Panc1 (cell line): ENCODE measurements at regions not wholly inside any gene's neighbourhood (a gene's known extent, or its start where the extent isn't known, plus 50 kb on each side); places are given as distances from the start of the nearest gene placed in this dataset.

Experiments
- CTCF ChIP-seq: fragments of 450-650 bp; IDR thresholded peaks from 2 replicates; pipeline ENCODE4 v1.5.1; 2017; ENCODE audit warnings: mild to moderate bottlenecking
- REST ChIP-seq, 2 experiments: IDR thresholded peaks; 2 replicates each; pipeline ENCODE4 v1.6.1; 2011 to 2012; ENCODE audit warnings: low read depth in 2 of 2, control low read depth in 1 of 2, low read length in 1 of 2, mild to moderate bottlenecking in 1 of 2, moderate library complexity in 1 of 2; ENCODE audit not compliant: insufficient read depth in 1 of 2

DNA sequence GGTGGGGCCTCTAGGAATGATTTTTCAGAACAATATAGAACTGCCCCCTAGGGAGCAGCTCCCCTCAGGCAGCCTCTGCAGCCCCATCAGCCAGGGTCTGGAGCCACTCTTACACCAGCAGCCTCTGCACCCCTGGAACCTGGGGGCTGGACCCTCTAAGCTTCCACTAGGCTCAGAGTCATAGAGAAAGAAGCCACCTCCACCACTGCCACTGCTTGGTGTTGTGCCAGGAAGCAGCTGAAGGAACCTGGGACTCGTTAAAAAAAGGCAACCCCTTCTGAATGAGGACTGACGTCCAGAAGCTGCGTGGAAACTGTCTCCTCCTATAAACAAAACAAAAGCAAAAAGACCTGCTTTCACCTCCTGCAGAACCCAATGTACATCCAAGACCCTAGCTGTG is 98.1 kb upstream of the HS6ST1 start:
- TF ChIP-seq REST (IDR thresholded peaks at IDR 0.05; ENCODE audit: insufficient read depth in 1 of 2, low read depth in 2 of 2, low read length in 1 of 2) (no peak), CTCF (no peak)
